GM19238 (cell line): ENCODE measurements at regions not wholly inside any gene's neighbourhood (a gene's known extent, or its start where the extent isn't known, plus 50 kb on each side); places are given as distances from the start of the nearest gene placed in this dataset.
"Not testable (repeated sequence)": the region's sequence is repeated elsewhere in the genome, so short reads cannot be mapped to it uniquely, and the experiment has no call there.

Experiments
- DNase-seq: peaks from one replicate; pipeline ENCODE4 v3.0.0; 2011; ENCODE audit warnings: low spot score; ENCODE audit not compliant: insufficient read length

DNA sequence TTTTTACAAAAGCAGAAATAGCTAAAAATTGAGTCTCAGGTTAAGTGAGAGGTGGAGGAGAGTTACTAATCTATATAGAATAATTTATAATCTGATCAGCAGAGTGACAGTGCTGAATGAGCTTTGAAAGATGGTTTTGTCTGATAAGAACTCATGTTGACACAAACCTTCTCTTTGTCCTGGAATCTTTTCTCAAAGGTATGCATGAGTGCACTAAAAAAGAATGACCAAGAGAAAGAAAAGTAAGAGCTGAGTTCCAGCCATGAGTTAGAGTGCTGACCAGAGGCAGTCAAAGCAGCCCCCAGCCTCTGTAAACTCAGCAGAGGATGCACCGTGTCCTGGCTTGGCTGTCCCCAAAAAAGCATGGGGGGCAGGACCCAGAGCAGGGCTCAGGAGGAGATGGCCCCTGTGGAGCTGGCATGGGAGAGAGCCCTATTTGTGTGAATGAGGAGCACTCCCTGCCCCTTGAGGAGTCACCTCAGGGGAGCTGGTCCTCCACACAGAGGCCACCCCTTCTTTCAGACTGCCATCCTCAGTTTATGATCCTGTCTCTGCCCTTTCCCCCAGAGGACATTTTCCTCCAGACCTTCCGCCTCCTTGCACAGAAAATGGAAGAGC, 129.8 kb downstream of the SEC23A start:
- no peak for DNase-seq

DNA sequence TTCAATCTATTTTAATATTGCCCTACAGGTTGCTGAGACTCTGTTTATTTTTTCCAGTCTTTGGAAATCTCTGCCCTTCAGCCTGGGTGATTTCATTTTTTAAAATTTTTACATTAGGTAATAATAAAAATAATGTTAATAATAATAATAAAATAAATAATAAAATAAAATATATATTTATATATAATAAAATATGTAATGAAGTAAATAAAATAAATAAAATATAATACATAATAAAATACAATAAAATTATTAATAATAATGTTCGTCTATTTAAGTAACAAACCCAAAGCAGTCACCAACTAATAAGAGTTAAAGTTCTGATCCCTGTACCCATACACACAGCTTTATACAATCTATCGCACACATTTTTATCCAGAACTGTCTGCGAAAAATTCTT, 130.5 kb downstream of the SEC23A start:
- no peak for DNase-seq

DNA sequence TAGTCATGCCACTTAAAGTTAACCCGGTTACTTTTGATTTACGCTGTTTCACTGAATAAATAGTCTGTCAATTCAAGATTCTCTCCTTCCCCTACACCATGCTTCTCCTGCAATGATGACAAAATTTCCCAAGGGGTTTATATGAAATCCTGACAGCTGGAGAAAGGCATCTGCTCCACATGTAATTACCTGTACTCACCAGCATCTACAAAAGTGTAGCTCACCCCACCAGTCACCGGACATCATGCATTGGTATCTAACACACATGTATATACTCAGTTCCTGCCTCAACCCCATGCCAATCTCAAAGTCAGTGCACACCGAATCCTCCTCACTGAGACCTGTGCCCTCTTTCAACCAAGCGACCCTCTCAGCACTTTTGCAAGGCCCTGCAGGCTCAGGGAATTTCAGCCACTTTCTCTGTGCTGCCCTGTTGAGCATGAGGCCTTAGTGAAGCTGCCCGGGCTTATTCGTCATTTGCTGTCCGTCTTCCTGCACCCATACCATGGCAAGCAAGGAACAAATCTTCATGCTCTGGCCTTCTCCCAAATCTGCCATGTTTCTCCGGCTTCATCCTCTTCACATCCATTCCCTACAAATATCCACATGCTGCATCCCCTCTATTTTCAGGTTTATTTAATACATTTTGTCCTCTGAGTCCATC, 131.6 kb downstream of the SEC23A start:
- no peak for DNase-seq

DNA sequence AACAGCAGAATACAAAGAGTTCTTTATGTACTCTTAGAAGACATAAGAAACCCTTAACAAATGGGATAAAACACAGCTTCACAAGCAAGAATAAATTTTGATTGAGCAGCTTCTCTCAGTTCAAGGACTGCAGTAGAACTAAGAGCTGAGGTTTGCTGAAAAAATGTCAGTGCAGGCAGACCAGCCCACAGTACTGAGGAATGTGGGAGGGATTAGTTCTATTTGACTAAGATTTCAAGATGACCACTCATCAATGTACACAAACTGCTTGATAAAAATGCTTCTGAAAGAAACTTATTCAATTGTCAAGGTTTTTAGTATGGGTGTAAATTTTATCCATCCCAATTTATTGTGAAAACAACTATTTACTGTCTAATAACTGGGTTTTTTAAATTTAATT, 138.4 kb downstream of the SEC23A start:
- DNase-seq = no peak

DNA sequence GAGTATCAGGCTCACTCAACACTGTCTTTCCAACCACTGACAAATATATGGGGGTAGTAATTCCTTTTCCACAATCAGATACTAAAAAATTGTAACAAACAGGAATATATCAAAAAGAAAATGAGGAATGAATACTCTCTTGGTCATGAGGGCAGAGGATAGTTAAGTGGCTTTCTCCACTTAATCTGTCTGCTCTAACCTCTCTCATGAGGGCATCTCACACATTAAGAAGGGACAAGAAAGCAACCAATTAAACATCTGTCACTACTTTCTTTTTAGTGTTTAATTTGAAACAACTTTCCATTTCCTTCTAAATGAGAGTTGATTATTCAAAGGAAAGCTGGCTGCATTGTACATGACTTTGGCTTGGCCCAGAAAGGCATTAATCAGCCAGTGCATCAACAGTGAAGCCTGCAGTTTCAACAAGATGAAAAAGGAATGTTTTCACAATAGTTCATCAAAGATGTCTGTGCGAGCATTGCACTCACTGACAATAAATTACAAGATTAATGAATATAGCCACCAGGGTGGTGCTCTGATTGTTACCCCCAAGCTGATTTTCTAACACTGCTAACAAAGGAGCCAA, 142.0 kb downstream of the SEC23A start:
- DNase-seq = no peak

DNA sequence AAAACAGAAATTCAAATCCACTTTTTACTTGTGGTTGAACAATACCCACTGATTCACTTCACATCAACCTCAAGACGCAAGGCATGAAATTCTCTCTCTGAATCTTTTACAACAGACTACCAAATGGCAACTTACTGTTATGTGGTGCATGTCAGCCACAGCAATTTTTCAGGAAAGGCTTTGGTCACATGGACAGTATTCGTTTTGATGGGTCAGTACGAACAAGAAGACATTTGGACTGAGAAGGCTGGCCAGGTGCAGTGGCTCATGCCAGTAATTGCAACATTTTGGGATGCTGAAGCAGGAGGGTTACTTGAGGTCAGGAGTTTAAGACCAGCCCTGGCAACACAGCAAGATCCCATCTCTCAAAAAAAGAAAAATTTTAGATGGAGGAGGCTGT, 144.0 kb downstream of the SEC23A start:
- DNase-seq = no peak

DNA sequence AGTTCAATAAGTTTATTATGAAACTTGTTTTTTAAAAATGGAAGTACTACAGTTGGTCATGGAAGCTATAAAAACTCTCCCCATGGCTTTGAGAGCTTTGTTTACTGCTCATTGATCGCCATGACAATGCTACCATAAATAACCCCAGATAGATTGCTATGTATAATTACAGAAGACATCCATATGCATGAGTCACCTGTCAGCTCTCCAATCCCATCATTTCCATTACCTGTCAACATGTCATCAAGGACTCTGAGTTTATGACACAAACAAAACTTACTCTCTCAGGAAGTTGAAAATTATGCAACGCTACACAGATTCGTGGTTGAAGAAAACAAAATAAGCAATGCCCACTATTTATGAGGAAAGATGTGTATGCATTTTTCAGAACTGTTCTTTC, 144.4 kb downstream of the SEC23A start:
- DNase-seq = no peak

DNA sequence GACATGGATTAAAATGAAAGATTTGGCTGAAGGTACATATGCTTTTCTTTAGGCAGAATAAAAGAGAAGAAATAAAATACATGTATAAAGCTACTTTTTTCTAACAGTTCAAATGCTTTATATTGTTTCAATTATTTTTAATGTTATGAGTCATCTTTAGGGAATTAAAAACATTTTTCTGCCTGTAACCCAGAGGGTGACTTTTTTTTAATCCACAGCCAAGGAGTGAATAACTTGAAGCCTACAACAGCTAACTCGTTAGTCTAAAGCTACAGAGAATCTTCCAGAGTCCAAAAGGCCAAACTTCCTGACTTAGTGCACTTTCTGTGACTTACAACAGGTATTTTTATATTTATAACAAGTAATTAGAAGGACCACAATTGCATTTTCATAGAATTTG, 151.6 kb downstream of the SEC23A start:
- no peak for DNase-seq

DNA sequence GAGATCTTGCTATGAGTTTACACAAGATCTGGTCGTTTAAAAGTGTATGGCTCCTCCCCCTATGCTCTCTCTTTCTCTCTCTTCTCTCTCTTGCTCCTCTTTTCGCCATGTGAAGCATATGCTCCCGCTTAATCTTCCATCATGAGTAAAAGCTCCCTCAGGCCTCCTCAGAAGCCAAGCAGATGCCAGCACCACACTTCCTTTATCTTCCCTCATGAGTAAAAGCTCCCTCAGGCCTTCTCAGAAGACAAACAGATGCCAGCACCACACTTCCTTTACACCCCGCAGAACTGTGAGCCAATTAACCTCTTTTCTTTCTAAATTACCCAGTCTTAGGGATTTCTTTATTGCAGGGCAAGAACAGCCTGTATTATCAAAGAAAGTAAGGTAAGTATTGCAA, 152.4 kb downstream of the SEC23A start:
- DNase-seq = no peak

DNA sequence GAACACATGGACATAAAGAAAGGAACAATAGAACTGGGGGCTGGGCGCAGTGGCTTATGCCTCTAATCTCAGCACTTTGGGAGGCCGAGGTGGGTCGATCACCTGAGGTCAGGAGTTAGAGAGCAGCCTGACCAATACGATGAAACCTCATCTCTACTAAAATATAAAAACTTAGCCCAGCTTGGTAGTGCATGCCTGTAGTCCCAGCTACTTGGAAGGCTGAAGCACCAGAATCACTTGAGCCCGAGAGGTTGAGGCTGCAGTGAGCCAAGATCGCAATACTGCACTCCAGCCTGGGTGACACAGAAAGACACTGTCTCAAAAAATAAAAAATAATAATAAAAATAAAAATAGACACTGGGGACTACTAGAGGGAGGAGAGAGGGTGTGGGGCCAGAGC, 154.5 kb downstream of the SEC23A start:
- DNase-seq = no peak

DNA sequence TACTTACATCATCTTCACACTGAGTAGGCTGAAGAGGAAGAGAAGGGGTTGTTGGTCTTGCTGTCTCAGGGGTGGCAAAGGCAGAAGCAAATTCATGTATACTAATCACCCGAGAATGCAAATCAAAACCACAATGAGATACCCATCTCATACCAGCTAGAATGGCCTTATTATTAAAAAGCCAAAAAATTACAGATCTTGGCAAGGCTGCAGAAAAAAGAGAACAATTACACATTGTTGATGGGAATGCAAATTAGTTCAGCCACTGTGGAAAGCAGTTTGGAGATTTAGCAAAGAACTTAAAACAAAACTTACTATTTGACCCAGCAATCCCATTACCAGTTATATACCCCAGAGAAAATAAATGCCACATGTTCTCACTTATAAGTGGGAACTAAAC, 154.9 kb downstream of the SEC23A start:
- no peak for DNase-seq

DNA sequence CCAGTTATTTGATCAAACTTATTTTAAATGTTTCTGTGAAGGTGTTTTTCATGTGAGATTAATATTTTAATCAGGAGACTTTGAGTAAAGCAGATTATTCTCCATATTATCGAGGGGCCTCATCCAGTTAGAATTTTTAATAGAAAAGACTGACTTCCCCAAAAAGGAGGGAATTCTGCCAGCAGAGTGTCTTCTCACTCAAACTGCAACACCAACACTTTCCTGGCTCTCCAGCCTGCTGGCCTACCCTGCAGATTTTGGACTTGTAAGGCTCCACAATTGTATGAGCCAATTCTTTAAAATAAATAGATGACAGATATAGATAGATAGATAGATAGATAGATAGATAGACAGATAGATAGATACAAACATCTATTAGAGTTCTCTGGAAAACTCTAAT, 155.7 kb downstream of the SEC23A start:
- DNase-seq = no peak

DNA sequence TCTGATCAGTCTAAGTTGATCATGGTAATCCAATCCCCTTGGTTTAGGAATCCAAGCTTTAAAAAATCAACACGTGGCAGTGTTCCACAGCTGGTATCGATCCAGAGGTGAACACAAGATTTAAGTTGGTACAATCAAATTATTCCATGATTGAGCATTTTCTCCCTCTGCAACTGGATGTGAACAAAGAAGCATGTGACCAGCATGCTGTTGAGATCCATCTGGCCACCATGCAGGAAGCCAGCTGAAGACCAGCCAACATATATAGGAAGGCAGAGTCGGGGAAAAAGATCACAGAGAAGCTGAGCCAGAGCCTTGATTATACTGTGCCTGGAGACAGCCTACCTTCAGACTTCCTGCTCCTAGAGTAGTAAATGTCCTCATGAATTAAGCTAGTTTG, 158.3 kb downstream of the SEC23A start:
- no peak for DNase-seq

DNA sequence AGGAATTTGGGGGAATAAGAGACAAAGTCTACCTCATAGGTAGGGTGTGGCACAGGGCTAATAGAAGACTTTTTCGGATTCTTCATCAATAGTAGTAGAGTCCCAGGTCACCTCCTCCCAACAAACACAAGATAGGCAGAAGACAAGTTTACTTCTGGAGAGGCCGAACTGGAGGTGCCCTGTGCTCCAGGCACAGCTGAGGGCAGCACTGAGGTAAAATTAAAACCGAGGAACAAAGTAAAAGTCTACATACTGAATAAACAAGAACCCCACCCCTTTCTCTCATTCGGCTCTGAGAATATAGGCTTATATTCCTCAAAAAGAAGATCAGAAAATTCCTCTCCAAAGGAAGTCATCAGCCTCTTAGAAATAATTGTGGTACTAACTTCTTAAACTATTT, 161.5 kb downstream of the SEC23A start:
- no peak for DNase-seq

DNA sequence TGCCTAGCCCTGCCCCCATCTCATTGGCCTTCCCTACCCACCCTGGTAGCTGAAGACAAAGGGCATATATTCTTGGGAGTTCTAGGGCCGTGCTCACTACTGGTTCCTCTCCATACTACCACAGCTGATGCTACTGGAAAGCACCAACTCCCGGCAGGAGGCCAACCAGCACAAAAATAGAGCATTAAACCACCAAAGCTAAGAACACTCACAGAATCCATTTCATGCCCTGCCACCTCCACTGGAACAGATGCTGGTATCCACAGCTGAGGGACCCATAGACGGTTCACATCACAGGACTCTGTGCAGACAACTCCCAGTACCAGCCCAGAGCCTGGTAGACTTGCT, 170.4 kb downstream of the SEC23A start:
- DNase-seq = not testable (repeated sequence)

DNA sequence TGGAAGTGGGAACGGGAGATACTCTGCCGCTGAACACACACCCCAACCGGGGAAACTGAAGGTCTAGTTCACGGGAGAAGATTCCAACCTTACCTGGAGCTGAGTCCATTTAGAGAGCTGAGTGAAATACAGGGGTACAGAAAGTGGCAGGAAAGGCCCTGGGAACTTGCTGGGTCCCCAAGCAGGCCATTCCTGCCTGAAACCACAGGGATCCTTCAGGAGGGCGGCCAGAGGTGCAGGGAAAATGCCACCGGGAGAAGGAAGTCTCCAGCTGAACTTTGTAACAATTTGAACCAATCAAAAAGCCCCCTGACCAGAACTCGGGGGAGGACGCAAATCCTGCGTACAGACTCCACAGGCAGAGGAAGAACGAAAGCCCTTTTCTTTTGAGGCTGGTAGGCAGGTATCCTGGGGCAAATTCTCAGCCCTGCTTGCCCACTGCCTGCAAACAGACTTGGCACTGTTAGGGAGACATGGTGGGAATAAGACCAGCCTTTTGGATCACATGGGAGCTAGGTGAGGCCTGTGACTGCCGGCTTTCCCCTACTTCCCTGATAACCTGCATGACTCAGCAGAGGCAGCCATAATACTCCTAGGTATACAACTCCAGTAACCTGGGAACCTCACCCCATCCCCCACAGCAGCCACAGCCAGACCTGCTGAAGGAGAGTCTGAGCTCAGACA, 170.9 kb downstream of the SEC23A start:
- no peak for DNase-seq

DNA sequence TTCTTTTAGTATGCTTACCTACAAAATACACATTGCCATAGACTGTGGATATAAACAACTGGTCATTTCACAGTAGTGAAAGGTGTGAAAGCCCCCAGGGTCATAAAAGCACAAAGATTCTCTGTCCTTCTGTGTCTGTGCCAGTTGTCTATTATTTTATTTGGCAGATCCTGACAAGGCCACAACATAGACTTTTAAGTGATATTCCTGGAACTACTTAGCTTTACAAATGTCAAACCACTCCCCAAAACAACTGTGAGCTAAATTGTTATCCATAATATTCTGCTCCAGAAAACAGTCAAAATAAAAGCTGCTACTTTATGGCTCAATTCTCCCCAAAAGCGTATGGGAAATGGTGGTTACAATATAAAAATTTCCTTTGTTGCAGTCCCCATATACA, 172.1 kb downstream of the SEC23A start:
- no peak for DNase-seq

DNA sequence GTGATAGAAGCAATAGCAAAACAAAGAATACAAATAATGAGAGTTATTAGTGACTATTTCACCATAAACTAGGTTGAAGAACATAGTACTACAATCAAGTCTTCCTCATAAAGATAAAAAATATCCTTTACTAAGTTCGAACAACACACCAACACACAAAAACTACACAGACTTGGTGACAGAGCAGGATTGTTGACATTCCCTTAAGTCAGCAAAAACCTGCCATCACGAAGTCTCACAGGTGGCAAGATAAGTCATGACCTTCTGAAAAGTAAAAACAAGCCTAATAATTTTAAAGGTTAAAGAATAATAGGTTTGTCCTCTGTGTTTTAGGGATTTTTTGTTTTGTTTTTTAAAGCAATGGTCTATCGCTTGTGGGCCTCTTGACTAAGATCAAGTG, 173.0 kb downstream of the SEC23A start:
- DNase-seq = no peak

DNA sequence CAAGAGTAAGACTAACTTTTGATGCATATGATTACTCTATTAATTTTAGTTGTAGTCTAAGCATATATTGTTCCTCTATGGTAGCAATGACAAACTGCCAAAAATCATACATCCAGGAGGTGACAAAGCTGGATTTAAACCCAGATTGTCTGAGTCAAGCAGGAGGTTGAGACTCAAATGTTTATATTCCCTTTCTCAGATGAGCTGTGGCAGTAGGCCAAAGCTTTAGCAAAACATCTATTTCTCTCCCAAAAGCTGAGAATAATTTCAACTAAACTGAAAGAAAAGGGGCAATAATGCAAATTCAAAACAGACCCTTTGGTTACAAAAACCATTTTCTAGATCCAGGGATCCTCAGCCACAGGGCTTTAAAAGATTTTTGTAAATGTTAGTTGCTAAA, 173.6 kb downstream of the SEC23A start:
- no peak for DNase-seq

DNA sequence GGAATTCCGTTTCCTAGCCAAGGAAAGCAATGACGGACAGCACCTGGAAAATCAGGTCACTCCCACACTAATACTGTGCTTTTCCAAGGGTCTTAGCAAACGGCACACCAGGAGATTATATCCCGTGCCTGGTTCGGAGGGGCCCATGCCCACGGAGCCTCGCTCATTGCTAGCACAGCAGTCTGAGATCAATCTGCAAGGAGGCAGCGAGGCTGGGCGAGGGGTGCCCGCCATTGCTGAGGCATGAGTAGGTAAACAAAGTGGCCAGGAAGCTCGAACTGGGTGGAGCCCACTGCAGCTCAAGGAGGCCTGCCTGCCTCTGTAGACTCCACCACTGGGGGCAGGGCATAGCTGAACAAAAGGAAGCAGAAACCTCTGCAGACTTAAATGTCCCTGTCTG, 181.1 kb downstream of the SEC23A start:
- not testable (repeated sequence) for DNase-seq

DNA sequence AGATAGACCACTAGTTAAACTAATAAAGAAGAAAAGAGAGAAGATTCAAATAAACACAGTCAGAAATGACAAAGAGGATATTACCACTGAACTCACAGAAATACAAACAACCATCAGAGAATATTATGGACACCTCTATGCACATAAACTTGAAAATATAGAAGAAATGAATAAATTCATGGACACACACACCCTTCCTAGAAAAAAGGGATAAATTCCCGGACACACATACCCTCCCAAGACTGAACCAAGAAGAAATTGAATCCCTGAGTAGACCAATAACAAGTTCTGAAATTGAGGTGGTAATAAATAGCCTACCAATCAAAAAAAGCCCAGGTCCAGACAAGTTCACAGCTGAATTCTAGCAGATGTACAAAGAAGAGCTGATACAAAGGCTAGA, 187.9 kb downstream of the SEC23A start:
- DNase-seq = no peak

DNA sequence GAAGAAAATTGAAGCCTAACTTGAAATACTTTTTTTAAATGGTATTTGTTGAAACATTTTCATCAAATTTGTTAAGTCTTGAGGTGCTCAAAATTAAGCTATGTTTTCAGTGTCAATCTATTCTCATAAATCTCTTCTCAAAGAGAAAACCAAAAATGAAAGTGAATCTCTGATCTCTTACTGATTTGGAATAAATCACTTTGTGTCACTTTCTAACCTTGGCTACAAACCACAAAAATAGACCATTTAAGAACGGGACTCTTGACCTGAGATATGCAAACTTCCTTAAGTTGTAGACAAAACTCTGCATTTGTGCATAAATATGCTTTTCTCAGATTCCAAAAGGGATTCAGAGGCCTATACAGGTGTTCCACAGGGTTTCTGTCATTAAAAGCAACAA, 192.9 kb downstream of the SEC23A start:
- DNase-seq = no peak

DNA sequence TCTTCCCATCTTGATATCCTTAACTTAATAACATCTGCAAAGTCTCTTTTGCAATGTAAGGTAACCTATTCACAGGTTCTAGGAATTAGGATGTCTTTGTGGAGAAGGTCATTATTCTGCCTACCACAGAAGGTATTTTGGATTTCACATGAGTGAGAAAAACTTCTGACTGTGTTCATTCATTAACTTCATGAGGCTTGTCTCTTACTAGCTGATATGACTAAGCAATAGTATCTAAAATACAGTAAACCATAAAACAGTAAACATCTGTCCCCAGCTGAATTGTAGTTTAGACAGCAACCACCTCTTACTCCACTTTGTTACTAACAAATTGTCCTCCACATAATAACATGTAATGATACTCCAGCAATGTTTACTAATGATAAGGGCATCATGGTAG, 198.1 kb downstream of the SEC23A start:
- DNase-seq = no peak
